CD4-positive, alpha-beta T cell (primary cell): ENCODE measurements at regions not wholly inside any gene's neighbourhood (a gene's known extent, or its start where the extent isn't known, plus 50 kb on each side); places are given as distances from the start of the nearest gene placed in this dataset.

Experiments used
- ATAC-seq: fragments of 200-7000 bp; cut with Tn5 transposase; one replicate; pipeline ENCODE4 v1.10.0; 2022; ENCODE audit warnings: mild to moderate bottlenecking; ENCODE audit not compliant: poor library complexity
- CTCF ChIA-PET: fragments of 350-600 bp; sonication (Branson Sonifier 250); formaldehyde crosslinking; loops from one replicate; lab custom pipeline; 2021; ENCODE audit warnings: antibody characterized with exemption, inconsistent platforms; lab: Charles Lee
- POLR2A ChIA-PET: fragments of 350-600 bp; sonication (Branson Sonifier 250); formaldehyde crosslinking; loops from one replicate; lab custom pipeline; 2021; ENCODE audit warnings: antibody characterized with exemption, inconsistent platforms; lab: Charles Lee
- DNase-seq, 14 experiments: peaks; one replicate each; pipeline ENCODE4 v3.0.0-alpha.2; 2013 to 2020; ENCODE audit warnings: mixed read lengths in 2 of 14
- H3K27ac ChIP-seq, 2 donors: one replicate each; pipeline versions ENCODE4 v1.5.1 to v1.7.0; 2013; ENCODE audit warnings: low read length in 2 of 2, low read depth in 1 of 2, mild to moderate bottlenecking in 1 of 2
- H3K27me3 ChIP-seq, 2 experiments: 1 replicate in 1 of 2; 2 replicates in 1 of 2; pipeline versions ENCODE4 v1.6.1 to v1.7.0; 2013; ENCODE audit warnings: low read length in 2 of 2, control low read depth in 1 of 2, mild to moderate bottlenecking in 1 of 2, moderate library complexity in 1 of 2; ENCODE audit not compliant: insufficient read depth in 2 of 2, control insufficient read depth in 1 of 2
- H3K36me3 ChIP-seq: one replicate; pipeline ENCODE4 v1.6.1; 2013; ENCODE audit warnings: low read length, control low read depth; ENCODE audit not compliant: insufficient read depth
- H3K4me1 ChIP-seq: one replicate; pipeline ENCODE4 v1.6.1; 2013; ENCODE audit warnings: low read length, control low read depth; ENCODE audit not compliant: insufficient read depth
- H3K4me3 ChIP-seq: one replicate; pipeline ENCODE4 v1.5.1; 2013; ENCODE audit warnings: mild to moderate bottlenecking, low read length, moderate library complexity
- H3K9me3 ChIP-seq, 2 experiments: 1 replicate in 1 of 2; 2 replicates in 1 of 2; pipeline versions ENCODE4 v1.6.1 to v1.7.0; 2013; ENCODE audit warnings: low read length in 2 of 2, mild to moderate bottlenecking in 2 of 2, control low read depth in 1 of 2, moderate library complexity in 1 of 2; ENCODE audit not compliant: control insufficient read depth in 1 of 2, insufficient read depth in 1 of 2
- H3K27ac Mint-ChIP-seq: one replicate; pipeline ENCODE4 v1.8.0; 2020; ENCODE audit warnings: mixed read lengths
- H3K27me3 Mint-ChIP-seq: one replicate; pipeline ENCODE4 v1.8.0; 2021; ENCODE audit warnings: mixed read lengths
- H3K36me3 Mint-ChIP-seq: one replicate; pipeline ENCODE4 v1.8.0; 2021; ENCODE audit warnings: low read depth, mixed read lengths
- H3K4me1 Mint-ChIP-seq: one replicate; pipeline ENCODE4 v1.8.0; 2021; ENCODE audit warnings: low read depth, mixed read lengths
- H3K4me3 Mint-ChIP-seq: one replicate; pipeline ENCODE4 v1.8.0; 2020; ENCODE audit warnings: mild to moderate bottlenecking, mixed read lengths
- H3K9me3 Mint-ChIP-seq: one replicate; pipeline ENCODE4 v1.8.0; 2020; ENCODE audit warnings: mixed read lengths
- intact Hi-C, 2 experiments: fragments of 100-400 bp; cut with DNase I in 1 of 2; cut with micrococcal nuclease in 1 of 2; formaldehyde crosslinking; loops; one replicate each; pipeline versions ENCODE4 v1.15.1 to v1.9.0; 2023 to 2025; cut with DNase I, micrococcal nuclease
- TF ChIP-seq, protein P1 (sequence below): fragments of 200-600 bp; IDR thresholded peaks from one replicate; pipeline ENCODE4 v1.8.0; 2022; ENCODE audit warnings: antibody characterized with exemption, mild to moderate bottlenecking

DNA sequence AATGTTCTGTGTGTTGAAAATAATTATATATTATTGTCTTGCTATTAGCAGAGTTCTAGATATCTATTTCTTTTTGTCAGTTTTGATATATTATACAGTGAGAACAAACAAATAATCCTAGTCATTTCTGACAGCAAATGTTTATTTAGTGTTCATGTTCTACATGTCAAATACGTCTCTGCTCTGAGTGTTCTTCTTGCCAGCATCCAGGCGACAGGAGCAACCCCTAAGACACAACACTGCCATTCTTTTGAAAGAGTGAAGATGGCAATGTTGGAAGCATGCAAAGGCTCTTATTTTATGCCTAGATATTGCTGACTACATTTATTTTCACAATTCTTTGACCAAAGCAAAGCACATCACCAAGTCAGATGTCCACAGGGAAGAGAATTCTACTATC, 1556.6 kb upstream of the TMEFF2 start:
- Histone ChIP-seq H3K9me3 (no peaks in the 10 kb centered on the region), H3K36me3 (no peaks in the 10 kb centered on the region), H3K27me3 (no peaks in the 10 kb centered on the region), H3K4me1 (no peaks in the 10 kb centered on the region), H3K27ac (no peak overlapping the region), H3K4me3 (no peak overlapping the region)
- Mint-ChIP-seq H3K4me1 (no peaks in the 10 kb centered on the region), H3K36me3 (no peaks in the 10 kb centered on the region), H3K27me3 (no peaks in the 10 kb centered on the region), H3K9me3 (no peaks in the 10 kb centered on the region), H3K27ac (no peak overlapping the region), H3K4me3 (no peak overlapping the region)
- intact Hi-C loops, result no loop called here
- TF ChIP-seq, protein P1, sequence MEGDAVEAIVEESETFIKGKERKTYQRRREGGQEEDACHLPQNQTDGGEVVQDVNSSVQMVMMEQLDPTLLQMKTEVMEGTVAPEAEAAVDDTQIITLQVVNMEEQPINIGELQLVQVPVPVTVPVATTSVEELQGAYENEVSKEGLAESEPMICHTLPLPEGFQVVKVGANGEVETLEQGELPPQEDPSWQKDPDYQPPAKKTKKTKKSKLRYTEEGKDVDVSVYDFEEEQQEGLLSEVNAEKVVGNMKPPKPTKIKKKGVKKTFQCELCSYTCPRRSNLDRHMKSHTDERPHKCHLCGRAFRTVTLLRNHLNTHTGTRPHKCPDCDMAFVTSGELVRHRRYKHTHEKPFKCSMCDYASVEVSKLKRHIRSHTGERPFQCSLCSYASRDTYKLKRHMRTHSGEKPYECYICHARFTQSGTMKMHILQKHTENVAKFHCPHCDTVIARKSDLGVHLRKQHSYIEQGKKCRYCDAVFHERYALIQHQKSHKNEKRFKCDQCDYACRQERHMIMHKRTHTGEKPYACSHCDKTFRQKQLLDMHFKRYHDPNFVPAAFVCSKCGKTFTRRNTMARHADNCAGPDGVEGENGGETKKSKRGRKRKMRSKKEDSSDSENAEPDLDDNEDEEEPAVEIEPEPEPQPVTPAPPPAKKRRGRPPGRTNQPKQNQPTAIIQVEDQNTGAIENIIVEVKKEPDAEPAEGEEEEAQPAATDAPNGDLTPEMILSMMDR, result no peak
- ATAC-seq (no peak), DNase-seq (no peak)
- ChIA-PET POLR2A (no interaction called here), CTCF (no interaction called here)

DNA sequence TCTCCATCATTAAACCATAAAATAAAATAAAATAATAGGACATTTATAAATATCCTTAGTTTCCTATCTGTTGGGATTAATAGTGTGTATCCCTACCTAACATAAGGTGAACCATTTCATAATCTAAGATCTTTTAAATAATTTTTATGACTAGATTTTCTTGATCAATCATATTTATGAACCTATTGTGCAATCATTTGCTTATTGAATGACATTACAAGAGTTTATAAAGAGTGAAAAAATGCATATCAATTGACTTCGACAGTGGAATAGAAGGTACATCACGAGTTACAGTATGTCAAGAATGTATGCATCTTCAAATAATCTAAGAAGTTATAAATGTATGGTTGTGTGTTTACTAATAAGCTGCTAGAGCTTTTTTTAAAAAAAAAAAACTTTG, 1554.8 kb upstream of the TMEFF2 start:
- H3K27me3 Mint-ChIP-seq, result no peaks in the 10 kb centered on the region
- Histone ChIP-seq H3K27me3 (no peaks in the 10 kb centered on the region), H3K27ac (no peak overlapping the region), H3K9me3 (no peaks in the 10 kb centered on the region), H3K4me3 (no peak overlapping the region), H3K4me1 (no peaks in the 10 kb centered on the region), H3K36me3 (no peaks in the 10 kb centered on the region)
- CTCF ChIA-PET, result no interaction called here
- TF ChIP-seq, protein P1, result no peak
- no peak for DNase-seq
- no peaks in the 10 kb centered on the region for H3K9me3 Mint-ChIP-seq
- H3K4me1 Mint-ChIP-seq, result no peaks in the 10 kb centered on the region
- POLR2A ChIA-PET, result no interaction called here
- no peak overlapping the region for H3K4me3 Mint-ChIP-seq
- intact Hi-C loops, result no loop called here
- H3K36me3 Mint-ChIP-seq, result no peaks in the 10 kb centered on the region
- H3K27ac Mint-ChIP-seq, result no peak overlapping the region
- ATAC-seq, result no peak

- Mint-ChIP-seq H3K4me3 (no peak overlapping the region), H3K27me3 (no peaks in the 10 kb centered on the region), H3K4me1 (no peaks in the 10 kb centered on the region), H3K36me3 (no peaks in the 10 kb centered on the region), H3K27ac (no peak overlapping the region), H3K9me3 (no peaks in the 10 kb centered on the region)
- H3K9me3 ChIP-seq, result no peaks in the 10 kb centered on the region
- H3K27ac ChIP-seq, result no peak overlapping the region
- no peak for DNase-seq
- CTCF ChIA-PET, result no interaction called here
- no peaks in the 10 kb centered on the region for H3K27me3 ChIP-seq
- intact Hi-C loops, result no loop called here
- H3K4me1 ChIP-seq, result no peaks in the 10 kb centered on the region
- H3K4me3 ChIP-seq, result no peak overlapping the region
- no peak for ATAC-seq
- TF ChIP-seq, protein P1, result no peak
- POLR2A ChIA-PET, result no interaction called here
- H3K36me3 ChIP-seq, result no peaks in the 10 kb centered on the region
Measured at GRCh38 chr2:193743089-193743488, 1548.4 kb upstream of the TMEFF2 start.
